Activated naive CD8-positive, alpha-beta T cell treated with anti-CD3 and anti-CD28 coated beads, Interleukin-2, amount 10 ng/mL, durations not matched to agents 7 days and 5 days (primary cell): ENCODE measurements at regions not wholly inside any gene's neighbourhood (a gene's known extent, or its start where the extent isn't known, plus 50 kb on each side); places are given as distances from the start of the nearest gene placed in this dataset.
A peak's percentile ranks its signal among the peaks of the same experiment; 100 is the strongest.

ENCODE experiments used
- ATAC-seq: fragments of 150-1000 bp; cut with Tn5 transposase; one replicate; pipeline ENCODE4 v1.10.0; 2021; ENCODE audit warnings: low read depth, moderate library complexity
- POLR2A ChIA-PET: fragments of 350-600 bp; sonication (Branson Sonifier 250); formaldehyde crosslinking; loops from one replicate; lab custom pipeline; 2021; ENCODE audit warnings: antibody characterized with exemption; lab: Charles Lee
- DNase-seq: peaks from one replicate; pipeline ENCODE4 v3.0.0; 2021
- H3K27ac Mint-ChIP-seq: one replicate; pipeline ENCODE4 v1.8.0; 2022; ENCODE audit warnings: mild to moderate bottlenecking, mixed read lengths
- H3K27me3 Mint-ChIP-seq: one replicate; pipeline ENCODE4 v1.8.0; 2022; ENCODE audit warnings: mild to moderate bottlenecking, moderate library complexity, mixed read lengths
- H3K36me3 Mint-ChIP-seq: one replicate; pipeline ENCODE4 v1.8.0; 2021; ENCODE audit warnings: mild to moderate bottlenecking, mixed read lengths
- H3K4me1 Mint-ChIP-seq: one replicate; pipeline ENCODE4 v1.8.0; 2021; ENCODE audit warnings: mixed read lengths
- H3K4me3 Mint-ChIP-seq: one replicate; pipeline ENCODE4 v1.8.0; 2022; ENCODE audit warnings: mild to moderate bottlenecking, moderate library complexity, mixed read lengths
- H3K9me3 Mint-ChIP-seq: one replicate; pipeline ENCODE4 v1.8.0; 2021; ENCODE audit warnings: mixed read lengths

GRCh38 chr14:101496776-101497683 is 64.3 kb upstream of the DIO3 start:
- H3K4me1 Mint-ChIP-seq: no peaks in the 10 kb centered on the region
- peaks cover 5% of the 10 kb centered on the region for H3K27me3 Mint-ChIP-seq
- no peak overlapping the region for H3K4me3 Mint-ChIP-seq
- H3K36me3 Mint-ChIP-seq: no peaks in the 10 kb centered on the region
- no peak overlapping the region for H3K27ac Mint-ChIP-seq
- no peaks in the 10 kb centered on the region for H3K9me3 Mint-ChIP-seq
- ATAC-seq: no peak
- peak; percentile 5 for DNase-seq
- POLR2A ChIA-PET: no interaction called here

- ATAC-seq (no peak), DNase-seq (peak; percentile 11)
- peaks cover 5% of the 10 kb centered on the region for H3K27me3 Mint-ChIP-seq
- no peaks in the 10 kb centered on the region for H3K4me1 Mint-ChIP-seq
- H3K27ac Mint-ChIP-seq: no peak overlapping the region
- POLR2A ChIA-PET: no interaction called here
- H3K9me3 Mint-ChIP-seq: no peaks in the 10 kb centered on the region
- no peak overlapping the region for H3K4me3 Mint-ChIP-seq
- H3K36me3 Mint-ChIP-seq: no peaks in the 10 kb centered on the region
Measured at GRCh38 chr14:101497684-101498525, 63.4 kb upstream of the DIO3 start.

GRCh38 chr14:101498526-101498860 is 62.8 kb upstream of the DIO3 start:
- Mint-ChIP-seq H3K4me3 (no peak overlapping the region), H3K27ac (no peak overlapping the region), H3K4me1 (no peaks in the 10 kb centered on the region), H3K9me3 (no peaks in the 10 kb centered on the region), H3K27me3 (peaks cover 5% of the 10 kb centered on the region), H3K36me3 (no peaks in the 10 kb centered on the region)
- DNase-seq (no peak), ATAC-seq (no peak)
- POLR2A ChIA-PET: no interaction called here

GRCh38 chr14:101499080-101499479 is 62.2 kb upstream of the DIO3 start:
- Mint-ChIP-seq H3K27me3 (peaks cover 5% of the 10 kb centered on the region), H3K27ac (no peak overlapping the region), H3K36me3 (no peaks in the 10 kb centered on the region), H3K4me3 (no peak overlapping the region), H3K4me1 (no peaks in the 10 kb centered on the region), H3K9me3 (no peaks in the 10 kb centered on the region)
- POLR2A ChIA-PET: no interaction called here
- ATAC-seq (no peak), DNase-seq (peak; percentile 11)

- Mint-ChIP-seq H3K9me3 (no peaks in the 10 kb centered on the region), H3K27me3 (peaks cover 5% of the 10 kb centered on the region), H3K36me3 (no peaks in the 10 kb centered on the region), H3K4me1 (no peaks in the 10 kb centered on the region), H3K4me3 (no peak overlapping the region), H3K27ac (no peak overlapping the region)
- ATAC-seq: no peak
- DNase-seq: no peak
- POLR2A ChIA-PET: no interaction called here
Measured at GRCh38 chr14:101499513-101499912, 61.8 kb upstream of the DIO3 start.

GRCh38 chr14:101500061-101500460 is 61.2 kb upstream of the DIO3 start:
- no peak overlapping the region for H3K27ac Mint-ChIP-seq
- POLR2A ChIA-PET: no interaction called here
- peaks cover 5% of the 10 kb centered on the region for H3K27me3 Mint-ChIP-seq
- no peak for ATAC-seq
- H3K4me1 Mint-ChIP-seq: no peaks in the 10 kb centered on the region
- no peaks in the 10 kb centered on the region for H3K9me3 Mint-ChIP-seq
- no peaks in the 10 kb centered on the region for H3K36me3 Mint-ChIP-seq
- DNase-seq: no peak
- H3K4me3 Mint-ChIP-seq: no peak overlapping the region

GRCh38 chr14:101500681-101501080 is 60.6 kb upstream of the DIO3 start:
- no peaks in the 10 kb centered on the region for H3K4me1 Mint-ChIP-seq
- POLR2A ChIA-PET: no interaction called here
- ATAC-seq (no peak), DNase-seq (no peak)
- no peaks in the 10 kb centered on the region for H3K36me3 Mint-ChIP-seq
- no peak overlapping the region for H3K4me3 Mint-ChIP-seq
- peaks cover 5% of the 10 kb centered on the region for H3K27me3 Mint-ChIP-seq
- H3K27ac Mint-ChIP-seq: no peak overlapping the region
- H3K9me3 Mint-ChIP-seq: no peaks in the 10 kb centered on the region

- Mint-ChIP-seq H3K27me3 (peaks cover 5% of the 10 kb centered on the region), H3K36me3 (no peaks in the 10 kb centered on the region), H3K4me1 (no peaks in the 10 kb centered on the region), H3K4me3 (no peak overlapping the region), H3K27ac (no peak overlapping the region), H3K9me3 (no peaks in the 10 kb centered on the region)
- ATAC-seq (no peak), DNase-seq (peak; percentile 17)
- POLR2A ChIA-PET: no interaction called here
Measured at GRCh38 chr14:101501341-101501740, 60.0 kb upstream of the DIO3 start.

- H3K27me3 Mint-ChIP-seq: peaks cover 5% of the 10 kb centered on the region
- no peaks in the 10 kb centered on the region for H3K4me1 Mint-ChIP-seq
- no peaks in the 10 kb centered on the region for H3K36me3 Mint-ChIP-seq
- H3K4me3 Mint-ChIP-seq: no peak overlapping the region
- no peak overlapping the region for H3K27ac Mint-ChIP-seq
- no peaks in the 10 kb centered on the region for H3K9me3 Mint-ChIP-seq
- POLR2A ChIA-PET: no interaction called here
- ATAC-seq: no peak
- DNase-seq: peak; percentile 10
Measured at GRCh38 chr14:101501858-101502615, 59.3 kb upstream of the DIO3 start.

- Mint-ChIP-seq H3K27me3 (peaks cover 4% of the 10 kb centered on the region), H3K27ac (no peak overlapping the region), H3K9me3 (no peaks in the 10 kb centered on the region), H3K36me3 (no peaks in the 10 kb centered on the region), H3K4me1 (no peaks in the 10 kb centered on the region), H3K4me3 (no peak overlapping the region)
- no peak for ATAC-seq
- POLR2A ChIA-PET: no interaction called here
- DNase-seq: no peak
Measured at GRCh38 chr14:101502761-101503392, 58.4 kb upstream of the DIO3 start.

GRCh38 chr14:101503431-101504095 is 57.7 kb upstream of the DIO3 start:
- Mint-ChIP-seq H3K27ac (no peak overlapping the region), H3K9me3 (no peaks in the 10 kb centered on the region), H3K36me3 (no peaks in the 10 kb centered on the region), H3K4me1 (no peaks in the 10 kb centered on the region), H3K27me3 (peaks cover 3% of the 10 kb centered on the region), H3K4me3 (no peak overlapping the region)
- no peak for DNase-seq
- POLR2A ChIA-PET: no interaction called here
- no peak for ATAC-seq

GRCh38 chr14:101504096-101504948 is 57.0 kb upstream of the DIO3 start:
- Mint-ChIP-seq H3K27me3 (peaks cover 3% of the 10 kb centered on the region), H3K36me3 (no peaks in the 10 kb centered on the region), H3K4me1 (no peaks in the 10 kb centered on the region), H3K4me3 (no peak overlapping the region), H3K27ac (no peak overlapping the region), H3K9me3 (no peaks in the 10 kb centered on the region)
- ATAC-seq (no peak), DNase-seq (no peak)
- POLR2A ChIA-PET: no interaction called here
